Keratinocyte (primary cell): ENCODE measurements at regions not wholly inside any gene's neighbourhood (a gene's known extent, or its start where the extent isn't known, plus 50 kb on each side); places are given as distances from the start of the nearest gene placed in this dataset.

Source experiments
- DNase-seq: peaks from one replicate; pipeline ENCODE4 v3.0.0-alpha.2; 2011; ENCODE audit warnings: low read depth, missing footprints, low spot score
- FAIRE-seq: peaks from 2 replicates; lab custom pipeline; 2011; peaks lifted over from hg19 to GRCh38; lab: Jason Lieb, UNC
- H2AFZ ChIP-seq: 2 replicates; pipeline ENCODE4 v1.6.0; 2012; ENCODE audit warnings: low read length, control low read depth, inconsistent platforms; ENCODE audit not compliant: control insufficient read depth
- H3K27ac ChIP-seq: 2 replicates; pipeline ENCODE4 v1.5.1; 2011; ENCODE audit warnings: low read length; ENCODE audit not compliant: control insufficient read depth, insufficient read depth
- H3K27me3 ChIP-seq: 3 replicates; pipeline ENCODE4 v1.6.0; 2011; ENCODE audit warnings: low read length; ENCODE audit not compliant: control insufficient read depth, insufficient read depth; ENCODE audit errors: extremely low read depth
- H3K36me3 ChIP-seq, 2 experiments: 2 replicates in 1 of 2; 3 replicates in 1 of 2; pipeline ENCODE4 v1.5.1; 2011; ENCODE audit warnings: low read length in 2 of 2, mild to moderate bottlenecking in 1 of 2; ENCODE audit not compliant: control insufficient read depth in 2 of 2, insufficient read depth in 2 of 2; ENCODE audit errors: extremely low read depth in 1 of 2
- H3K4me1 ChIP-seq: 3 replicates; pipeline ENCODE4 v1.5.1; 2011; ENCODE audit warnings: low read length; ENCODE audit not compliant: control insufficient read depth, insufficient read depth; ENCODE audit errors: extremely low read depth
- H3K4me2 ChIP-seq: 3 replicates; pipeline ENCODE4 v1.6.0; 2011; ENCODE audit warnings: low read depth, low read length; ENCODE audit not compliant: control insufficient read depth, insufficient read depth; ENCODE audit errors: extremely low read depth
- H3K4me3 ChIP-seq, 3 experiments: fragments of 200-600 bp in 1 of 3; sonication (generic) in 1 of 3; 2 replicates in 2 of 3; 3 replicates in 1 of 3; pipeline ENCODE4 v1.5.1; 2011 to 2016; ENCODE audit warnings: low read length in 3 of 3, mild to moderate bottlenecking in 3 of 3, control low read depth in 2 of 3, inconsistent platforms in 1 of 3, low read depth in 1 of 3, mixed read lengths in 1 of 3, mixed run types in 1 of 3, moderate library complexity in 1 of 3; ENCODE audit not compliant: control insufficient read depth in 2 of 3, insufficient read depth in 2 of 3; ENCODE audit errors: extremely low read depth in 1 of 3
- H3K79me2 ChIP-seq: 2 replicates; pipeline ENCODE4 v1.6.0; 2012; ENCODE audit warnings: low read length; ENCODE audit not compliant: control insufficient read depth, insufficient read depth
- H3K9ac ChIP-seq: 3 replicates; pipeline ENCODE4 v1.6.0; 2011; ENCODE audit warnings: low read length; ENCODE audit not compliant: control insufficient read depth, insufficient read depth; ENCODE audit errors: extremely low read depth
- H3K9me1 ChIP-seq: 3 replicates; pipeline ENCODE4 v1.6.0; 2011; ENCODE audit warnings: low read length; ENCODE audit not compliant: control insufficient read depth, insufficient read depth; ENCODE audit errors: extremely low read depth
- H3K9me3 ChIP-seq: 2 replicates; pipeline ENCODE4 v1.5.1; 2012; ENCODE audit warnings: low read depth, low read length; ENCODE audit not compliant: control insufficient read depth
- H4K20me1 ChIP-seq: 3 replicates; pipeline ENCODE4 v1.6.0; 2011; ENCODE audit warnings: low read length; ENCODE audit not compliant: control insufficient read depth, insufficient read depth; ENCODE audit errors: extremely low read depth
- EZH2 ChIP-seq: IDR thresholded peaks from one replicate; pipeline ENCODE4 v1.6.1; 2012; ENCODE audit warnings: inconsistent platforms, mild to moderate bottlenecking, low read length, moderate library complexity
- dilution Hi-C: fragments of 300-500 bp; cut with MboI; formaldehyde crosslinking; loops from one replicate; pipeline ENCODE4 v1.7.0; 2020; ENCODE audit warnings: low sequenced_read_pairs; ENCODE audit not compliant: extremely low pct_ligation_motif_present
- TF ChIP-seq, protein P1 (sequence below), 3 experiments: IDR thresholded peaks in 1 of 3; conservative IDR thresholded peaks in 1 of 3; optimal IDR thresholded peaks in 1 of 3; 2 replicates in 2 of 3; 3 replicates in 1 of 3; pipeline versions ENCODE3 to v1.5.1; 2011; ENCODE audit warnings: low read length in 3 of 3, mild to moderate bottlenecking in 3 of 3, moderate library complexity in 2 of 3, control low read depth in 1 of 3, inconsistent platforms in 1 of 3; ENCODE audit not compliant: insufficient read depth in 2 of 3; ENCODE audit errors: extremely low read depth in 1 of 3

DNA sequence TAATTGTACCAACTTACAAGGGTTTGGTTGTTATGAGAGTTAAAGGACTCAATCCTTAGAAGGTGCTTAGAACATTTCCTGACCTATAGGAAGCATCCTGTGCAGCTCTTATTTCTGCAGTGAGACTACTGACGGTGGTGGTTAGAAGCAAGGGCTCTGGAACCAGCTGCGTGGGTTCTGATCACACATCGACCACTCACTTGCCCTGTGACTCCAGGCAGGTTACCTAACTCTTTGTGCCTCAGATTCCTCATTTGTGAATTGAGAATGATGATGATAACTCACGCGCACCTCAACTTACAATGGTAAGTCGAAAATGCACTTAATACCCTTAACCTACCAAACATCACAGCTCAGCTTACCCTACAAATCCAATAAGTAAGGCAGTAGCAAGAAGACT is 80.7 kb upstream of the SPATA12 start:
- TF ChIP-seq EZH2, result no peak
- TF ChIP-seq, protein P1, sequence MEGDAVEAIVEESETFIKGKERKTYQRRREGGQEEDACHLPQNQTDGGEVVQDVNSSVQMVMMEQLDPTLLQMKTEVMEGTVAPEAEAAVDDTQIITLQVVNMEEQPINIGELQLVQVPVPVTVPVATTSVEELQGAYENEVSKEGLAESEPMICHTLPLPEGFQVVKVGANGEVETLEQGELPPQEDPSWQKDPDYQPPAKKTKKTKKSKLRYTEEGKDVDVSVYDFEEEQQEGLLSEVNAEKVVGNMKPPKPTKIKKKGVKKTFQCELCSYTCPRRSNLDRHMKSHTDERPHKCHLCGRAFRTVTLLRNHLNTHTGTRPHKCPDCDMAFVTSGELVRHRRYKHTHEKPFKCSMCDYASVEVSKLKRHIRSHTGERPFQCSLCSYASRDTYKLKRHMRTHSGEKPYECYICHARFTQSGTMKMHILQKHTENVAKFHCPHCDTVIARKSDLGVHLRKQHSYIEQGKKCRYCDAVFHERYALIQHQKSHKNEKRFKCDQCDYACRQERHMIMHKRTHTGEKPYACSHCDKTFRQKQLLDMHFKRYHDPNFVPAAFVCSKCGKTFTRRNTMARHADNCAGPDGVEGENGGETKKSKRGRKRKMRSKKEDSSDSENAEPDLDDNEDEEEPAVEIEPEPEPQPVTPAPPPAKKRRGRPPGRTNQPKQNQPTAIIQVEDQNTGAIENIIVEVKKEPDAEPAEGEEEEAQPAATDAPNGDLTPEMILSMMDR (optimal IDR thresholded peaks at IDR 0.05 in 1 of 3, IDR thresholded peaks at IDR 0.05 in 1 of 3, conservative IDR thresholded peaks at IDR 0.05 in 1 of 3; ENCODE audit: extremely low read depth in 1 of 3, insufficient read depth in 2 of 3, low read length in 3 of 3), result no peak
- H3K36me3 ChIP-seq, result no peaks in the 10 kb centered on the region
- dilution Hi-C loops, result loop anchor here (25.0 kb wide), 2 partner anchors 108 to 267 kb away; no protein-coding TSS in a partner anchor

DNA sequence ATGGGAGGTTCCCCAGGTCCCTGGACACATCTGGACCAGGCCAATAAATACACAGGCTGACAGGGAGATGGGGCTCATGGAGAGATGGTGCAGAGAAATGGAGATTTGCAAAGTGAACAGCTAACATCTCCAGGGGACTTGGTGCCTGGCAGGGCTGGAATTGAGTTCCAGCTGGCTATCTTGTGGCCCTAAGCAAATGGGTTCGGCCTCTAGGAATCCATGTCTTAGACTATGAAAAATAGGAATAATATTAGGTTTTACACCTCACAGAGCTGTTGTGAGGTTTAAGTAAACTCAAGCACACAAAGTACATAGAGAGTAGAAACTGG is 82.9 kb upstream of the SPATA12 start:
- no peaks in the 10 kb centered on the region for H3K9me3 ChIP-seq
- H3K4me2 ChIP-seq, result no peak overlapping the region
- no peak for FAIRE-seq

More for the DNA sequence above, 80.7 kb upstream of the SPATA12 start:
- Histone ChIP-seq H3K9me3 (no peaks in the 10 kb centered on the region), H3K9me1 (peaks cover 5% of the 10 kb centered on the region), H3K4me2 (no peak overlapping the region), H3K27me3 (no peaks in the 10 kb centered on the region), H3K9ac (no peak overlapping the region), H3K27ac (no peak overlapping the region), H2AFZ (no peak overlapping the region), H3K79me2 (no peaks in the 10 kb centered on the region), H3K4me1 (peaks cover 16% of the 10 kb centered on the region), H3K4me3 (no peak overlapping the region), H4K20me1 (no peaks in the 10 kb centered on the region)
- no peak for DNase-seq
- FAIRE-seq, result no peak

More for the DNA sequence above, 82.9 kb upstream of the SPATA12 start:
- H3K36me3 ChIP-seq, result no peaks in the 10 kb centered on the region
- peaks cover 5% of the 10 kb centered on the region for H3K9me1 ChIP-seq
- dilution Hi-C loops, result loop anchor here (25.0 kb wide), 2 partner anchors 110 to 265 kb away; no protein-coding TSS in a partner anchor
- DNase-seq, result no peak
- no peak overlapping the region for H3K4me3 ChIP-seq
- no peak overlapping the region for H3K9ac ChIP-seq
- H3K27me3 ChIP-seq, result no peaks in the 10 kb centered on the region
- no peaks in the 10 kb centered on the region for H3K79me2 ChIP-seq
- peaks cover 16% of the 10 kb centered on the region for H3K4me1 ChIP-seq
- no peak overlapping the region for H2AFZ ChIP-seq
- no peak overlapping the region for H3K27ac ChIP-seq
- no peaks in the 10 kb centered on the region for H4K20me1 ChIP-seq
- TF ChIP-seq EZH2, result no peak
- TF ChIP-seq, protein P1 (optimal IDR thresholded peaks at IDR 0.05 in 1 of 3, IDR thresholded peaks at IDR 0.05 in 1 of 3, conservative IDR thresholded peaks at IDR 0.05 in 1 of 3; ENCODE audit: extremely low read depth in 1 of 3, insufficient read depth in 2 of 3, low read length in 3 of 3), result no peak
